Stimulated activated naive CD4-positive, alpha-beta T cell (primary cell): ENCODE measurements at regions not wholly inside any gene's neighbourhood (a gene's known extent, or its start where the extent isn't known, plus 50 kb on each side); places are given as distances from the start of the nearest gene placed in this dataset.
"Not testable (repeated sequence)": the region's sequence is repeated elsewhere in the genome, so short reads cannot be mapped to it uniquely, and the experiment has no call there.

Experiments used
- DNase-seq, 6 experiments: peaks; one replicate each; lab custom pipeline; 2025; lab: John Stamatoyannopoulos, UW

DNA sequence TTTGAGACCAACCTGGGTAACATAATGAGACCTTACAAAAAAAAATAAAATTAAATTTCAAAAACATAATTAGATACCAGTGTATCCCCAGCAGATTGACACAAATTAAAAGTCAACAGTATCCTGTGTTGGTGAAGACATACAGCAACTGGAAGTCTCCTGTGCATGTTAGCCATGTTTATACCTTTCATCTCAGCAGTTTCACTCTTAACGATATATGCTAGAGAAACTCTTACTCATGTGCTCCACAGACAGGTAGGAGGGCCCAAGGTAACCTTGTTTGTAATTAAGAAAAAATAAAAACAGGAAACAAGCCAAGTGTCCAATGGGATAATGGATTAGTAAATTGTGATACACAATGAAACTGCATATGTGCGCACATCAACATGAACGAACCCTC lies 50.1 kb upstream of the N4BP3 start:
- DNase-seq, result no peak

DNA sequence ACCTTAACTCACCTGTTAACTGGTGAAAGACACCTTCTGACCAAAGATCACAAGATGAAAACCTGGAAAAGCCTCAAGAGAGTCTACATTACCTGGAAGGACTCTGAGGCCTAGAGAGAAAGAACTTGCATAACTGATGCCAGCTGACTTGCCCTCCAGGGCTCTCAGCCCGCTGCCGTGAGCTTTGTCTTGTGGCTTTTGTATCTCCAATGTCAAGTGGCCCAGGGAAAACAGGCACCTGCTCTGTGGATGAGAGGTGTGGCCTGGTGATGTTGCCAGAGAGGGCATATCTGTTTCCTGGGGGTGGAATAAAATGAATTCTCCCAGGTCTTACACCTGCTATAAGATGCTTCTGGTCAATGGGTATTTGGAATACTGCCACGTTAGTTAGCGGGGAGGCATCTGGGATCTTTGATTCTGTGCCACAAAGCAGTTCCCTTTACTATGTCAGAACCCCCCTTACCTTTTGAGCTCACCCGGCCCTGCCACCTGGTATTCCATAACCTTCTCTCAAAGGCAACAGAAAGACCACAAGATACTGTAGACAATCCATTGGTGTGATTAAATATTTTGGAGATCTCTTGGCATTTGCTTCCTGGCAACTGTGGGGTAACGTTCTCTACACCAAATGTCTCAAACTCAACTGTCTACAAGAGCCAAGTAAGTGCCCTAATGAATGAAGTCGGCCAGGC lies 54.9 kb upstream of the N4BP3 start:
- DNase-seq, result no peak

DNA sequence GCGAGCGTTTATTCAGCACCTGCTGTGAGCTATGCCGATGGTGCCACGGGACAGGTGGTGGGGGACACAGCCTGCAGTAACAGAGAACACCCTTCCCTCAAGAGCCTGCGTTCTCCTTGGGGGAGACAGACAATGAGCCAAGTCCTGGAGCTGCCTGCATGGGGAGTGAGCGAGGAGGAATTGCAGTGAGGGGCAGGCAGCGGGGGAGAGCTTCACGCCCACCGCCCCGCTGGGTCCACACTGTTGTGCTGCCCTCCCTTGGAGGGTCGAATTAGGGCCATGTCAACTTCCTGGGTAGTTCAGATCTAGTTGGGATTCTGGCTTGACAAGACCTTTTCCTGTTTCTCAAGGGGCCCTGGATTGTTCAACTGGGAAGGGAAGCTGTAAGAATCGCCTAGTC lies 55.5 kb upstream of the N4BP3 start:
- DNase-seq, result no peak

GRCh38 chr5:178056935-178057334 lies 56.4 kb upstream of the N4BP3 start:
- DNase-seq, result no peak

- not testable (repeated sequence) for DNase-seq
These were observed 57.8 kb upstream of the N4BP3 start for GRCh38 chr5:178055536-178055935.

DNA sequence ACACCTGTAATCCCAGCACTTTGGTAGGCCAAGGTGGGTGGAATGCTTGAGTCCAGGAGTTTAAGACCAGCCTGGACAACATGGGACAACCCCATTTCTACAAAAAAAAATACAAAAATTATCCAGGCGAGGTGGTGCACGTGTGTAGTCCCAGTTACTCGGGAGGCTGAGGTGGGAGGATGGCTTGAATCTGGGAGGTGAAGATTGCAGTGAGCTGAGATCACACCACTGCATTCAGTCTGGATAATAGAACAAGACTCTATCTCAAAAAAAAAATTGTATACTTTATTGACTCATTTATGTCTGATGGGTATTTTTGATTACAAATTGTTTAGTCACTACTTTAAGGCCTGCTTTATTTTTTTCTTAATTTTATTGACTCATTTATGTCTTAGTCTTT lies 56.0 kb upstream of the PROP1 start:
- not testable (repeated sequence) for DNase-seq

DNA sequence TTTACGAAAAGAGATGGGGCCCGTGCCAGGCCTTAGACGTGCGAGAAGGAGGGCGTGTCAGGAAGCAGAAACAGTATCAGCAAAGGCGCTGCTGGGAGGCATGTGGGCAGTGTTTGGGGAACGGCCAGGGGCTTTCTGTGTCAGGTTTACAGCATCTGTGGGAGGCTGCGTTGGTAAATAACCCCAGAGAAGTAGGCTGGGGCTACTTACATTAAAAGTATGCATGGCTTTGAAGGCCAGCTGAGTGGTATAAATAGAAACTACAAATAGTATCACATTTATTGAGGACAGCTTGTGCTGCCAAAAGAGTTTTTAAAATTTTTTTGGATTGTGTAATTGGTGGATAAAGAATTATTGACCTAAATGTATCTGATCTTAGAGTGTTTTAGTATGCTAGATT lies 54.8 kb upstream of the PROP1 start:
- DNase-seq, result not testable (repeated sequence)

GRCh38 chr5:178047943-178048342 lies 51.9 kb upstream of the PROP1 start:
- not testable (repeated sequence) for DNase-seq

DNA sequence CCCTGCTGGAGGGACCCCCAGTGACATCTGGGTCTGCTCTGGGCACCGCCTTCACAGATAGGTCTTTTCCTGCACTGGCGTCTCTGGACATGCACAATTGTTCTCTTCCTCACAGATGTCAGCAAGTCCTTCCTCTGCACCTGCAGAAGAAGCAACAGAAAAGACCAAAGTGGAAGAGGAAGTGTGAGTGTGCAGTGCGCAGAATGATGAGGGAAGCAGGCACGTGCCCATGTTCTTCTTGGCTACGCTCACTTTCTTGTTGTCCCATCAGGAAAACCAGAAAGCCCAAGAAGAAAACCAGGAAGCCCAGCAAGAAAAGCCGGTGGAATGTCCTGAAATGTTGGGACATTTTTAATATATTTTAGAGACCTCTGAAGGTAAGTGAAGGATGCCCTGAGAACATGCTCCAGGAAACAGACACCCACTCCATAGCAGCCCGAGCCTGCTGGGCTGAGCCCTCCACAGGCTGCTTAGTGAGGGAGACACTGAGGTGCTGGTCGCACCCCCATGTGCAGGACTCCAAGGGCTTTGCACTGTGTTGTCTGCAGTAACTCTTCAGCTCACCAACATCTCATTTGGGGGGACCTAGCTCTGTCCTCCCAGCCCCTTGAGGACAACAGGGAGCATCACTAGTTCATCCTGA lies 50.8 kb upstream of the PROP1 start:
- DNase-seq, result peak in 1 of 6 experiments; percentile 7

DNA sequence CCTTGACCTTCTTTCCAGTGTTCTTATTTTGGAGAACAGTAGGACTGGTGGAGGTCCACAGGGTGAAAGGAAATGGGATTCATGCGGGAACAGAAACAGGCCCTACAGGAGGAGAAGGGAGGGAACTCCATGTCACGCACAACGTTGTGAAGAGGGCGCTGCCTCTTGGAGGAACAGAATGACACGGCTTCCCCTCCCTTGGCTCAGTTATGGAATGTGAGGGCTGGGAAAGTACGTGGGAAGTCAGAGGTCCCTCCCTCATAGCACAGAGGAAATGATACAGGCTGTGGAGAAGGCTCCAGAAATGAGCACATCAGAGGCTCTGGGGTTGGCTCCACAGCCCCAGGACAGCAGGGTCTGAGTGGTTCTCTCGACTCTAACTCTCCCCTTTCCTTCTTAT lies 49.9 kb upstream of the PROP1 start:
- DNase-seq, result not testable (repeated sequence)
